NT2/D1 (cell line): ENCODE measurements at regions not wholly inside any gene's neighbourhood (a gene's known extent, or its start where the extent isn't known, plus 50 kb on each side); places are given as distances from the start of the nearest gene placed in this dataset.

Experiments
- DNase-seq: peaks from one replicate; pipeline ENCODE4 v3.0.0-alpha.2; 2011; ENCODE audit warnings: low read depth, low spot score
- H3K27me3 ChIP-seq: 2 replicates; pipeline ENCODE4 v1.6.0; 2011; ENCODE audit warnings: mild to moderate bottlenecking; ENCODE audit not compliant: insufficient read length, insufficient read depth
- H3K36me3 ChIP-seq: 2 replicates; pipeline ENCODE4 v1.6.1; 2011; ENCODE audit warnings: mild to moderate bottlenecking, low read length, mixed read lengths; ENCODE audit not compliant: insufficient read depth, insufficient read length
- H3K4me1 ChIP-seq: 2 replicates; pipeline ENCODE4 v1.5.1; 2011; ENCODE audit not compliant: insufficient read depth, insufficient read length
- H3K4me3 ChIP-seq: 2 replicates; pipeline ENCODE4 v1.5.1; 2011; ENCODE audit warnings: low read depth; ENCODE audit not compliant: insufficient read length
- H3K9ac ChIP-seq: 2 replicates; pipeline ENCODE4 v1.6.0; 2011; ENCODE audit warnings: low read depth; ENCODE audit not compliant: insufficient read length
- H3K9me3 ChIP-seq: 2 replicates; pipeline ENCODE4 v1.5.1; 2011; ENCODE audit warnings: mild to moderate bottlenecking, low read length; ENCODE audit not compliant: insufficient read depth
- SUZ12 ChIP-seq: IDR thresholded peaks from 2 replicates; pipeline ENCODE4 v1.6.1; 2011; ENCODE audit not compliant: insufficient read length, insufficient read depth; ENCODE audit errors: extremely low read depth
- YY1 ChIP-seq: IDR thresholded peaks from 2 replicates; pipeline ENCODE4 v1.6.1; 2011; ENCODE audit not compliant: insufficient read length, insufficient read depth
- ZNF274 ChIP-seq: IDR thresholded peaks from 2 replicates; pipeline ENCODE4 v1.6.1; 2011; ENCODE audit warnings: mild to moderate bottlenecking, low read depth, low read length

- Histone ChIP-seq H3K4me3 (no peak overlapping the region), H3K36me3 (no peaks in the 10 kb centered on the region), H3K9me3 (no peaks in the 10 kb centered on the region), H3K9ac (no peak overlapping the region), H3K4me1 (no peaks in the 10 kb centered on the region), H3K27me3 (no peaks in the 10 kb centered on the region)
- TF ChIP-seq YY1 (no peak), ZNF274 (no peak), SUZ12 (no peak)
- no peak for DNase-seq
These were observed 323.1 kb upstream of the CCDC196 start for GRCh38 chr14:66163023-66163422.

GRCh38 chr14:66165337-66165736 lies 320.8 kb upstream of the CCDC196 start:
- Histone ChIP-seq H3K9ac (no peak overlapping the region), H3K4me3 (no peak overlapping the region), H3K36me3 (no peaks in the 10 kb centered on the region), H3K9me3 (no peaks in the 10 kb centered on the region), H3K4me1 (no peaks in the 10 kb centered on the region), H3K27me3 (no peaks in the 10 kb centered on the region)
- DNase-seq: no peak
- no peak for TF ChIP-seq SUZ12
- no peak for TF ChIP-seq ZNF274
- no peak for TF ChIP-seq YY1

GRCh38 chr14:66174453-66174891 lies 311.7 kb upstream of the CCDC196 start:
- no peak overlapping the region for H3K9ac ChIP-seq
- H3K4me3 ChIP-seq: no peak overlapping the region
- H3K9me3 ChIP-seq: peaks cover 4% of the 10 kb centered on the region; the same call in 1 of the 2 replicates
- H3K4me1 ChIP-seq: no peaks in the 10 kb centered on the region
- H3K27me3 ChIP-seq: no peaks in the 10 kb centered on the region
- TF ChIP-seq SUZ12: no peak
- TF ChIP-seq ZNF274: no peak
- no peak for TF ChIP-seq YY1
- DNase-seq: no peak
- H3K36me3 ChIP-seq: no peaks in the 10 kb centered on the region

GRCh38 chr14:66177935-66178334 lies 308.2 kb upstream of the CCDC196 start:
- TF ChIP-seq SUZ12: no peak
- no peak for TF ChIP-seq YY1
- no peak for TF ChIP-seq ZNF274
- H3K27me3 ChIP-seq: no peaks in the 10 kb centered on the region
- no peak overlapping the region for H3K4me3 ChIP-seq
- H3K36me3 ChIP-seq: no peaks in the 10 kb centered on the region
- H3K9me3 ChIP-seq: peaks cover 4% of the 10 kb centered on the region; the same call in 1 of the 2 replicates
- DNase-seq: no peak
- no peak overlapping the region for H3K9ac ChIP-seq
- H3K4me1 ChIP-seq: no peaks in the 10 kb centered on the region

- DNase-seq: no peak
These were observed 289.5 kb upstream of the CCDC196 start for GRCh38 chr14:66196670-66197069.

GRCh38 chr14:66197276-66197675 lies 288.9 kb upstream of the CCDC196 start:
- DNase-seq: no peak
- Histone ChIP-seq H3K4me1 (no peaks in the 10 kb centered on the region), H3K4me3 (no peak overlapping the region), H3K9me3 (no peaks in the 10 kb centered on the region), H3K36me3 (no peaks in the 10 kb centered on the region), H3K27me3 (no peaks in the 10 kb centered on the region), H3K9ac (no peak overlapping the region)
- no peak for TF ChIP-seq YY1
- no peak for TF ChIP-seq SUZ12
- TF ChIP-seq ZNF274: no peak

More at GRCh38 chr14:66196670-66197069, 289.5 kb upstream of the CCDC196 start:
- no peaks in the 10 kb centered on the region for H3K27me3 ChIP-seq
- H3K4me1 ChIP-seq: no peaks in the 10 kb centered on the region
- no peak overlapping the region for H3K9ac ChIP-seq
- no peaks in the 10 kb centered on the region for H3K9me3 ChIP-seq
- H3K4me3 ChIP-seq: no peak overlapping the region
- TF ChIP-seq SUZ12 (no peak), ZNF274 (no peak)
- H3K36me3 ChIP-seq: no peaks in the 10 kb centered on the region

- Histone ChIP-seq H3K4me1 (no peaks in the 10 kb centered on the region), H3K27me3 (no peaks in the 10 kb centered on the region), H3K4me3 (no peak overlapping the region), H3K36me3 (no peaks in the 10 kb centered on the region), H3K9ac (no peak overlapping the region), H3K9me3 (peaks cover 12% of the 10 kb centered on the region; the same call in 1 of the 2 replicates)
- TF ChIP-seq YY1 (no peak), SUZ12 (no peak), ZNF274 (no peak)
- no peak for DNase-seq
These were observed 279.6 kb upstream of the CCDC196 start for GRCh38 chr14:66206554-66206953.
